ENCODE measurements at regions not wholly inside any gene's neighbourhood (a gene's known extent, or its start where the extent isn't known, plus 50 kb on each side); places are given as distances from the start of the nearest gene placed in this dataset.

GRCh38 chr4:20418861-20419451 is 167.3 kb downstream of the SLIT2 start:
- DNase-seq (ENCODE audit: low spot score), result peak; percentile 34
- in situ Hi-C loops (cut with MboI; ENCODE audit: low pct_unique_long_range_greater_than_20kb, low sequenced_read_pairs, unreplicated experiment), result loop anchor here (25.0 kb wide), 1 partner anchor 268 kb away; no protein-coding TSS in a partner anchor
- TF ChIP-seq, protein P1, sequence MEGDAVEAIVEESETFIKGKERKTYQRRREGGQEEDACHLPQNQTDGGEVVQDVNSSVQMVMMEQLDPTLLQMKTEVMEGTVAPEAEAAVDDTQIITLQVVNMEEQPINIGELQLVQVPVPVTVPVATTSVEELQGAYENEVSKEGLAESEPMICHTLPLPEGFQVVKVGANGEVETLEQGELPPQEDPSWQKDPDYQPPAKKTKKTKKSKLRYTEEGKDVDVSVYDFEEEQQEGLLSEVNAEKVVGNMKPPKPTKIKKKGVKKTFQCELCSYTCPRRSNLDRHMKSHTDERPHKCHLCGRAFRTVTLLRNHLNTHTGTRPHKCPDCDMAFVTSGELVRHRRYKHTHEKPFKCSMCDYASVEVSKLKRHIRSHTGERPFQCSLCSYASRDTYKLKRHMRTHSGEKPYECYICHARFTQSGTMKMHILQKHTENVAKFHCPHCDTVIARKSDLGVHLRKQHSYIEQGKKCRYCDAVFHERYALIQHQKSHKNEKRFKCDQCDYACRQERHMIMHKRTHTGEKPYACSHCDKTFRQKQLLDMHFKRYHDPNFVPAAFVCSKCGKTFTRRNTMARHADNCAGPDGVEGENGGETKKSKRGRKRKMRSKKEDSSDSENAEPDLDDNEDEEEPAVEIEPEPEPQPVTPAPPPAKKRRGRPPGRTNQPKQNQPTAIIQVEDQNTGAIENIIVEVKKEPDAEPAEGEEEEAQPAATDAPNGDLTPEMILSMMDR (IDR thresholded peaks at IDR 0.05; ENCODE audit: extremely low read depth, insufficient read depth, missing control alignments), result peak; percentile 63

DNA sequence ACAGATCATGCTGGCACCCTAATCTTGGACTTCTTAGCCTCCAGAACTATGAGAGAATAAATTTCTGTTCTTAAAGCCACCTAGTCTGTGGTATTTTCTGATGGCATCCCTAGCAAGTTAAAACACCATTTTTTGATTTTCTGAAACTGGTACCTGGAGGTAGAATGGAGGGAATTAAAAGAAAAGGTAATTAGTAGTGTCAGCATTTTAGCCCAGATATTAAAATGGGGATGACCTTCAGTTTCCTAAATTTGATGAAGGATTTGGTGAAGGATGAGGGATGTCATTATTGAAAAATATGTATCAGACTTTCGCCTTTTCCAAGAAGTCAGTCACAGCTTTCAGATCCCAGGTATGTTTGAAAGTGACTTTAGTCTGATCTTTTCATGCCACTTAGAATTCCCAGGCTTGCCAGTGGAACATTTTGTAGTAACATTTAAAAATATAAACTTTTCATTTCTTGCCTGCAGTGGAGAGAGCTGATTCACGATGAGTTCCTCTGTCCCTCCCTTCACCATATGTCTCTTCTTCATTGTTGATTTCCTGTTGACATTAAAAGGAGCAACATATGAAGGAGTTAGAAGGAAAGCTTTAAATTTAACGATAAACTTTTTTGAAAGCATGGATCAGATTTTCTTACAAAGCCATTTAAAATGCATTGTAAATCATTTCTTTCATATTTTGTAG is 169.4 kb downstream of the SLIT2 start:
- no peak for DNase-seq (ENCODE audit: low spot score)
- TF ChIP-seq, protein P1 (IDR thresholded peaks at IDR 0.05; ENCODE audit: extremely low read depth, insufficient read depth, missing control alignments), result no peak
- in situ Hi-C loops (cut with MboI; ENCODE audit: low pct_unique_long_range_greater_than_20kb, low sequenced_read_pairs, unreplicated experiment), result loop anchor here (25.0 kb wide), 1 partner anchor 266 kb away; no protein-coding TSS in a partner anchor

- TF ChIP-seq, protein P1 (IDR thresholded peaks at IDR 0.05; ENCODE audit: extremely low read depth, insufficient read depth, missing control alignments), result no peak
- DNase-seq (ENCODE audit: low spot score), result no peak
- in situ Hi-C loops (cut with MboI; ENCODE audit: low pct_unique_long_range_greater_than_20kb, low sequenced_read_pairs, unreplicated experiment), result loop anchor here (25.0 kb wide), 1 partner anchor 266 kb away; no protein-coding TSS in a partner anchor
These were observed 169.9 kb downstream of the SLIT2 start for GRCh38 chr4:20421603-20421985.

GRCh38 chr4:20422398-20422797 is 170.7 kb downstream of the SLIT2 start:
- in situ Hi-C loops (cut with MboI; ENCODE audit: low pct_unique_long_range_greater_than_20kb, low sequenced_read_pairs, unreplicated experiment), result loop anchor here (25.0 kb wide), 1 partner anchor 265 kb away; no protein-coding TSS in a partner anchor
- TF ChIP-seq, protein P1 (IDR thresholded peaks at IDR 0.05; ENCODE audit: extremely low read depth, insufficient read depth, missing control alignments), result peak; percentile 50
- peak; percentile 22 for DNase-seq (ENCODE audit: low spot score)

- TF ChIP-seq, protein P1 (IDR thresholded peaks at IDR 0.05; ENCODE audit: extremely low read depth, insufficient read depth, missing control alignments), result no peak
- DNase-seq (ENCODE audit: low spot score), result no peak
- in situ Hi-C loops (cut with MboI; ENCODE audit: low pct_unique_long_range_greater_than_20kb, low sequenced_read_pairs, unreplicated experiment), result loop anchor here (25.0 kb wide), 1 partner anchor 264 kb away; no protein-coding TSS in a partner anchor
These were observed 171.7 kb downstream of the SLIT2 start for GRCh38 chr4:20423420-20423819.

- in situ Hi-C loops (cut with MboI; ENCODE audit: low pct_unique_long_range_greater_than_20kb, low sequenced_read_pairs, unreplicated experiment), result no loop called here
- DNase-seq (ENCODE audit: low spot score), result no peak
- TF ChIP-seq, protein P1 (IDR thresholded peaks at IDR 0.05; ENCODE audit: extremely low read depth, insufficient read depth, missing control alignments), result no peak
These were observed 174.3 kb downstream of the SLIT2 start for GRCh38 chr4:20426028-20426427.

Measured in GM13977 (cell line).